SK-N-SH treated with all-trans-retinoic acid at 6 μM for 48 hours (cell line): ENCODE measurements at regions not wholly inside any gene's neighbourhood (a gene's known extent, or its start where the extent isn't known, plus 50 kb on each side); places are given as distances from the start of the nearest gene placed in this dataset.

Experiments
- SNAI2 ChIP-seq: fragments of 250-450 bp; sonication (Bioruptor Pico); IDR thresholded peaks from 2 replicates; pipeline ENCODE4 v1.5.0; 2020; ENCODE audit warnings: mild to moderate bottlenecking, moderate library complexity
- TF ChIP-seq, protein P1 (sequence below): fragments of 250-450 bp; sonication (Bioruptor Pico); IDR thresholded peaks from 2 replicates; pipeline ENCODE4 v1.5.1; 2020; ENCODE audit warnings: low read depth, mild to moderate bottlenecking, moderate library complexity

DNA sequence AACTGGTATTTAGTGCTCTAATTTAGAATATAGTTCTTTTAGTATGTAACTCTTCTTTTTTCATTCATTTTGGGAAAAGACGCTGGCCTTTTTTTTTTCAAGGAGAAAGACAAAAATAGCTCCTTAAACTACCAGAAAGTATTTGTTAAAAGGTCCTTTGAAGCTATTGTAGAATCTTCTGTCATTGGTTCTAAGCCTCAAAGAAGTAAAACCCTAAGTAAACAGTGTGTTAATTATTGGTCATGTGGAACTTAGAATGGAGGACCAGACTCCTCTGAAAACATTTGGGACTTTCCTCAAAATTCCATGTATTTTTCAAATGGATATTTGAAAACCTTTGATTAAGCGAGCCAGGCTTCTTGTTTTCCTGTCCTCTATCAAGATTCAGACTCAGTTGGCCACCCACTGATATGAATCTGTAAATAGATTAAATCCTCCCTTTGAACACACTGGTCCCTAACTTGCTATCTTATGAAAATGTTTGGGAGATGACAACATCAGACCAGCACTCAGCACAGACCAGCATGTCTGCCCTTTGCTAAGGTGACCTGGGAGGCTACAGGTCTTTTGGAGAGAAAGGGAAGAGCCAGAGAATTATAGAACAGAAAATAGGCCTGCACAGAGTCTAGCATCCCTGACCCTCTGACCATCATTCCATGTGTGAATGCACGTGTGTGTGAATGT, 120.3 kb upstream of the GATA6 start:
- no peak for TF ChIP-seq SNAI2 (CRISPR knock-in tag)
- TF ChIP-seq, protein P1, sequence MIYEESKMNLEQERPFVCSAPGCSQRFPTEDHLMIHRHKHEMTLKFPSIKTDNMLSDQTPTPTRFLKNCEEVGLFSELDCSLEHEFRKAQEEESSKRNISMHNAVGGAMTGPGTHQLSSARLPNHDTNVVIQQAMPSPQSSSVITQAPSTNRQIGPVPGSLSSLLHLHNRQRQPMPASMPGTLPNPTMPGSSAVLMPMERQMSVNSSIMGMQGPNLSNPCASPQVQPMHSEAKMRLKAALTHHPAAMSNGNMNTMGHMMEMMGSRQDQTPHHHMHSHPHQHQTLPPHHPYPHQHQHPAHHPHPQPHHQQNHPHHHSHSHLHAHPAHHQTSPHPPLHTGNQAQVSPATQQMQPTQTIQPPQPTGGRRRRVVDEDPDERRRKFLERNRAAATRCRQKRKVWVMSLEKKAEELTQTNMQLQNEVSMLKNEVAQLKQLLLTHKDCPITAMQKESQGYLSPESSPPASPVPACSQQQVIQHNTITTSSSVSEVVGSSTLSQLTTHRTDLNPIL (CRISPR knock-in tag): no peak
